H9 (cell line): ENCODE measurements at regions not wholly inside any gene's neighbourhood (a gene's known extent, or its start where the extent isn't known, plus 50 kb on each side); places are given as distances from the start of the nearest gene placed in this dataset.

Experiments used
- DNase-seq: peaks from one replicate; pipeline ENCODE4 v3.0.0-alpha.2; 2017
- H2AFZ ChIP-seq: one replicate; pipeline ENCODE4 v1.6.1; 2013; ENCODE audit warnings: mild to moderate bottlenecking, low read length, control low read depth, moderate library complexity
- H2AK5ac ChIP-seq: 2 replicates; pipeline ENCODE4 v1.6.1; 2013; ENCODE audit warnings: low read length, control low read depth, mixed read lengths; ENCODE audit not compliant: insufficient read length
- H2BK120ac ChIP-seq: one replicate; pipeline ENCODE4 v1.6.1; 2013; ENCODE audit warnings: low read depth, mild to moderate bottlenecking, low read length, control low read depth, inconsistent platforms; ENCODE audit not compliant: poor library complexity, severe bottlenecking
- H2BK12ac ChIP-seq: 2 replicates; pipeline ENCODE4 v1.6.1; 2013; ENCODE audit warnings: low read length, control low read depth, mixed read lengths, low read depth; ENCODE audit not compliant: insufficient read length
- H2BK15ac ChIP-seq: 2 replicates; pipeline ENCODE4 v1.6.1; 2013; ENCODE audit warnings: low read depth, low read length, control low read depth
- H2BK20ac ChIP-seq: one replicate; pipeline ENCODE4 v1.6.1; 2013; ENCODE audit warnings: low read depth, mild to moderate bottlenecking, low read length, control low read depth, inconsistent platforms; ENCODE audit not compliant: poor library complexity, severe bottlenecking
- H2BK5ac ChIP-seq: 2 replicates; pipeline ENCODE4 v1.6.1; 2013; ENCODE audit warnings: low read length, control low read depth, mixed read lengths; ENCODE audit not compliant: insufficient read length
- H3K14ac ChIP-seq: 2 replicates; pipeline ENCODE4 v1.6.1; 2013; ENCODE audit warnings: low read length, control low read depth; ENCODE audit not compliant: insufficient read depth
- H3K18ac ChIP-seq: 2 replicates; pipeline ENCODE4 v1.6.1; 2013; ENCODE audit warnings: low read depth, mild to moderate bottlenecking, mixed read lengths, low read length, control low read depth; ENCODE audit not compliant: insufficient read length
- H3K23ac ChIP-seq: 2 replicates; pipeline ENCODE4 v1.6.1; 2013; ENCODE audit warnings: low read length, control low read depth, mixed read lengths, low read depth; ENCODE audit not compliant: insufficient read length
- H3K23me2 ChIP-seq: 2 replicates; pipeline ENCODE4 v1.6.1; 2013; ENCODE audit warnings: low read depth, mild to moderate bottlenecking, mixed read lengths, low read length, control low read depth; ENCODE audit not compliant: insufficient read length, poor library complexity, severe bottlenecking
- H3K27ac ChIP-seq: 2 replicates; pipeline ENCODE4 v1.5.1; 2013; ENCODE audit warnings: low read length, control low read depth, mixed read lengths, low read depth; ENCODE audit not compliant: insufficient read length
- H3K27me3 ChIP-seq: 2 replicates; pipeline ENCODE4 v1.6.1; 2013; ENCODE audit warnings: low read length, control low read depth, inconsistent platforms; ENCODE audit not compliant: insufficient read depth
- H3K4ac ChIP-seq: 2 replicates; pipeline ENCODE4 v1.6.1; 2013; ENCODE audit warnings: low read depth, mild to moderate bottlenecking, control low read depth, inconsistent platforms, low read length, moderate library complexity
- H3K4me1 ChIP-seq: 2 replicates; pipeline ENCODE4 v1.6.1; 2013; ENCODE audit warnings: low read length, control low read depth, inconsistent platforms; ENCODE audit not compliant: insufficient read depth
- H3K4me2 ChIP-seq: 2 replicates; pipeline ENCODE4 v1.6.1; 2013; ENCODE audit warnings: low read length, control low read depth, mixed read lengths; ENCODE audit not compliant: insufficient read length, insufficient read depth
- H3K56ac ChIP-seq: 2 replicates; pipeline ENCODE4 v1.6.1; 2013; ENCODE audit warnings: low read depth, mild to moderate bottlenecking, mixed read lengths, low read length, control low read depth; ENCODE audit not compliant: insufficient read length
- H3K79me1 ChIP-seq: 2 replicates; pipeline ENCODE4 v1.6.1; 2013; ENCODE audit warnings: low read depth, mild to moderate bottlenecking, moderate library complexity, low read length, control low read depth, inconsistent platforms; ENCODE audit not compliant: insufficient read depth, poor library complexity, severe bottlenecking
- H3K79me2 ChIP-seq: 2 replicates; pipeline ENCODE4 v1.6.1; 2013; ENCODE audit warnings: low read length, control low read depth, inconsistent platforms; ENCODE audit not compliant: insufficient read depth
- H3K9ac ChIP-seq: 2 replicates; pipeline ENCODE4 v1.6.1; 2013; ENCODE audit warnings: low read length, control low read depth, mixed read lengths; ENCODE audit not compliant: insufficient read length; ENCODE audit errors: extremely low read depth
- H3K9me3 ChIP-seq: one replicate; pipeline ENCODE4 v1.6.1; 2013; ENCODE audit warnings: low read depth, low read length, inconsistent platforms; ENCODE audit not compliant: control insufficient read depth
- H3T11ph ChIP-seq: one replicate; pipeline ENCODE4 v1.6.1; 2013; ENCODE audit warnings: mild to moderate bottlenecking, low read length, control low read depth, inconsistent platforms
- H4K20me1 ChIP-seq: one replicate; pipeline ENCODE4 v1.6.1; 2013; ENCODE audit not compliant: control insufficient read depth, insufficient read length, insufficient read depth
- H4K5ac ChIP-seq: 2 replicates; pipeline ENCODE4 v1.6.1; 2013; ENCODE audit warnings: low read depth, mild to moderate bottlenecking, mixed read lengths, low read length, control low read depth; ENCODE audit not compliant: insufficient read length
- H4K8ac ChIP-seq: replicated peaks from 2 replicates; pipeline ENCODE4 v1.6.1; 2013; ENCODE audit warnings: low read length, control low read depth, mixed read lengths, low read depth; ENCODE audit not compliant: insufficient read length
- H4K91ac ChIP-seq: 2 replicates; pipeline ENCODE4 v1.6.1; 2013; ENCODE audit warnings: low read depth, mild to moderate bottlenecking, moderate library complexity, mixed read lengths, low read length, control low read depth; ENCODE audit not compliant: insufficient read length
- H3K27ac Mint-ChIP-seq, 3 experiments: 2 replicates in 2 of 3; 3 replicates in 1 of 3; pipeline ENCODE4 v1.8.0; 2020 to 2021; ENCODE audit warnings: mixed read lengths in 3 of 3, mild to moderate bottlenecking in 1 of 3, moderate library complexity in 1 of 3
- H3K27me3 Mint-ChIP-seq: 2 replicates; pipeline ENCODE4 v1.8.0; 2021; ENCODE audit warnings: low read depth, mild to moderate bottlenecking, moderate library complexity, mixed read lengths
- H3K36me3 Mint-ChIP-seq, 3 experiments: 2 replicates in 2 of 3; 3 replicates in 1 of 3; pipeline ENCODE4 v1.8.0; 2020 to 2021; ENCODE audit warnings: low read depth in 3 of 3, mixed read lengths in 3 of 3; ENCODE audit not compliant: insufficient read depth in 1 of 3
- H3K4me1 Mint-ChIP-seq, 2 experiments: 2 replicates each; pipeline ENCODE4 v1.8.0; 2020; ENCODE audit warnings: mixed read lengths in 2 of 2
- H3K4me3 Mint-ChIP-seq, 2 experiments: 2 replicates in 1 of 2; 3 replicates in 1 of 2; pipeline ENCODE4 v1.8.0; 2020 to 2021; ENCODE audit warnings: mild to moderate bottlenecking in 2 of 2, mixed read lengths in 2 of 2, moderate library complexity in 1 of 2
- H3K9me3 Mint-ChIP-seq, 2 experiments: 2 replicates in 1 of 2; 3 replicates in 1 of 2; pipeline ENCODE4 v1.8.0; 2020; ENCODE audit warnings: mild to moderate bottlenecking in 2 of 2, mixed read lengths in 2 of 2, moderate library complexity in 1 of 2
- WGBS: extraction: QIAGEN DNeasy Blood & Tissue Kit; methylation state at CpG from one replicate; pipeline ENCODE4 v1.1.7; 2013; ENCODE audit warnings: missing lambda C conversion rate, low lambda C conversion rate, mixed read lengths; ENCODE audit not compliant: insufficient read length; ENCODE audit errors: extremely low coverage; 5-methylcytosine and 5-hydroxymethylcytosine counted together
- TF ChIP-seq, protein P1 (sequence below): fragments of 200-600 bp; sonication (generic); conservative IDR thresholded peaks from 3 replicates; pipeline ENCODE4 v1.8.0; 2021; ENCODE audit warnings: antibody characterized with exemption, mild to moderate bottlenecking

DNA sequence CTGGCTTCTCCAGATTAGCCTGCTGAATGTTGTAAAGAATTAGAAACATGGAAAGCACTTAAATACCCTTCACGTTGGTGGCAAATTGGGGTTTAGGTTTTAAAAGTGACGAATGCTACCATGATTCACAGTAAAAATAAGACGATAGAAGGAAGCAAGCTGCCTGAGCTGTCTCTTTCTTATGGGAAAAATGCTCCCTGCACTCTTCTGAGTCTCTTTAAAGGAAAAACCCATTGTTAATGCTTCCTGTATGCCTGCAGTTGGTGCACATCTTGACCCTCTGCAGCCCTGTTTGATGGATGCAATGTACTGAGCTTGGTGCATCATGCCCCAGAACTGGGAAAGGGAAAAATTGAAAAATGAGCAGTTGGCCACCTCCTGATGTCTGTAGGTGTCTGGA, 258.6 kb upstream of the RASGRP1 start:
- Histone ChIP-seq H2AK5ac (no peak overlapping the region), H4K20me1 (no peaks in the 10 kb centered on the region), H2BK15ac (no peak overlapping the region), H3K4me1 (no peaks in the 10 kb centered on the region), H3K9me3 (no peaks in the 10 kb centered on the region), H2BK12ac (no peak overlapping the region), H3K79me1 (no peaks in the 10 kb centered on the region), H3K18ac (no peak overlapping the region), H3K23me2 (no peaks in the 10 kb centered on the region), H3K56ac (no peak overlapping the region), H3K4me2 (no peak overlapping the region), H4K5ac (no peak overlapping the region), H2BK120ac (no peak overlapping the region), H3K27ac (no peak overlapping the region), H4K91ac (no peak overlapping the region), H4K8ac (no peak overlapping the region), H3K79me2 (no peaks in the 10 kb centered on the region), H3K14ac (no peak overlapping the region), H2AFZ (no peak overlapping the region), H3K27me3 (no peaks in the 10 kb centered on the region), H3K9ac (no peak overlapping the region), H3K4ac (no peak overlapping the region), H3K23ac (no peak overlapping the region), H3T11ph (no peak overlapping the region), H2BK20ac (no peak overlapping the region), H2BK5ac (no peak overlapping the region)
- H3K36me3 Mint-ChIP-seq = no peaks in the 10 kb centered on the region
- no peak overlapping the region for H3K27ac Mint-ChIP-seq
- DNase-seq = no peak
- H3K9me3 Mint-ChIP-seq = no peaks in the 10 kb centered on the region
- peaks cover 11 to 13% of the 10 kb centered on the region in 2 experiments for H3K4me1 Mint-ChIP-seq
- no peaks in the 10 kb centered on the region for H3K27me3 Mint-ChIP-seq
- H3K4me3 Mint-ChIP-seq = no peak overlapping the region
- no CpG with 5 or more reads among the region's 3 CpGs for WGBS
- TF ChIP-seq, protein P1, sequence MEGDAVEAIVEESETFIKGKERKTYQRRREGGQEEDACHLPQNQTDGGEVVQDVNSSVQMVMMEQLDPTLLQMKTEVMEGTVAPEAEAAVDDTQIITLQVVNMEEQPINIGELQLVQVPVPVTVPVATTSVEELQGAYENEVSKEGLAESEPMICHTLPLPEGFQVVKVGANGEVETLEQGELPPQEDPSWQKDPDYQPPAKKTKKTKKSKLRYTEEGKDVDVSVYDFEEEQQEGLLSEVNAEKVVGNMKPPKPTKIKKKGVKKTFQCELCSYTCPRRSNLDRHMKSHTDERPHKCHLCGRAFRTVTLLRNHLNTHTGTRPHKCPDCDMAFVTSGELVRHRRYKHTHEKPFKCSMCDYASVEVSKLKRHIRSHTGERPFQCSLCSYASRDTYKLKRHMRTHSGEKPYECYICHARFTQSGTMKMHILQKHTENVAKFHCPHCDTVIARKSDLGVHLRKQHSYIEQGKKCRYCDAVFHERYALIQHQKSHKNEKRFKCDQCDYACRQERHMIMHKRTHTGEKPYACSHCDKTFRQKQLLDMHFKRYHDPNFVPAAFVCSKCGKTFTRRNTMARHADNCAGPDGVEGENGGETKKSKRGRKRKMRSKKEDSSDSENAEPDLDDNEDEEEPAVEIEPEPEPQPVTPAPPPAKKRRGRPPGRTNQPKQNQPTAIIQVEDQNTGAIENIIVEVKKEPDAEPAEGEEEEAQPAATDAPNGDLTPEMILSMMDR = no peak
